ENCODE measurements at regions not wholly inside any gene's neighbourhood (a gene's known extent, or its start where the extent isn't known, plus 50 kb on each side); places are given as distances from the start of the nearest gene placed in this dataset.
"Not testable (repeated sequence)": the region's sequence is repeated elsewhere in the genome, so short reads cannot be mapped to it uniquely, and the experiment has no call there.

DNA sequence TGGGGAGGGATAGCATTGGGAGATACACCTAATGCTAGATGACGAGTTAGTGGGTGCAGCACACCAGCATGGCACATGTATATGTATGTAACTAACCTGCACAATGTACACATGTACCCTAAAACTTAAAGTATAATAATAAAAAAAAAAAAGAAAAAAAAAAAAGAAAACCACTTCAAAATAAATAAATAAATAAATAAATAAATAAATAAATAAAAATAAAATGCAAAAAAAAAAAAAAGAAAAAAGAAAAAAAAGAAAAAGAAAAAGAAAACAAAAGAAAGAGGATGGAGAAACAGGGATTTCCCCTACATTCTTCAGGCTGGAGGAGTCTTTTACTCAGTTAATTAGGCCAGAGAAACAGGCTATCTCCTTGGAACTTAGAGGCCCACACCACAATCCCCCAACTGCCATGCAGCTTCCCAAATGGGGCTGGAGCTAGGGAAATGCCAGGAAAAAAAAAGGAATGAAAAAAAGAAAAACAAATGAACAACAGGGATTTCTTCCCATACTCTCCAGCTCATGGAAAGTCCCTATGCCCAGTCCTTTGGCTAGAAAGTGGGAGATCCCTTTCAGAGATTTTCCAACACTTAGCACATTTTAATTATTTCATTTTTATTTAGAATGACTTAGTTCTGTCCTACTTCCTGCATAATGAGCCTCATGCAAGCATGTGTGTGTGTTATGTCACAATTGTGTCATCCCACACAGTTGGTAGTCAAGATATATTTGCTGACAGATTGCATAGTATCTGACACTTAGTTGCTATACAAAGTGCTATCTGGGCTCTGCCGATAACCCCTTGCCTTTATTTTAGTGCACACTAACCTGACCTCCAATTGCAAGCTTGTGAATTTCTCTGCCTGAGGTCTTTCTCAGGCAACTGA lies 486.4 kb downstream of the PLPP3 start:
- Histone ChIP-seq H3K4me3 (replicated peaks in 1 of 3; ENCODE audit: insufficient read depth in 1 of 3, low read depth in 2 of 3, low read length in 3 of 3) (no peak overlapping the region), H2AFZ (ENCODE audit: low read length) (no peak overlapping the region), H3K9ac (ENCODE audit: insufficient read depth, low read depth, low read length) (no peak overlapping the region), H3K27me3 (ENCODE audit: control insufficient read depth in 1 of 2, insufficient read depth in 2 of 2, low read length in 2 of 2) (no peaks in the 10 kb centered on the region; a peak in 1 of 5 replicates), H3K4me1 (ENCODE audit: insufficient read depth, low read length) (no peaks in the 10 kb centered on the region), H3K27ac (ENCODE audit: extremely low read length, insufficient read depth, low read length) (no peak overlapping the region), H3K9me3 (ENCODE audit: low read length) (no peaks in the 10 kb centered on the region), H3K79me2 (ENCODE audit: insufficient read depth, low read length) (no peaks in the 10 kb centered on the region), H3K36me3 (replicated peaks in 1 of 2; ENCODE audit: control insufficient read depth in 1 of 2, insufficient read depth in 2 of 2, low read length in 2 of 2) (no peaks in the 10 kb centered on the region), H3K4me2 (ENCODE audit: low read depth, low read length) (no peak overlapping the region), H4K20me1 (ENCODE audit: insufficient read depth, low read length) (no peaks in the 10 kb centered on the region)
- FAIRE-seq (no peak), DNase-seq (ENCODE audit: low spot score) (no peak), ATAC-seq (no peak)
- POLR2A ChIA-PET = no interaction called here
- WGBS (ENCODE audit: low lambda C conversion rate) = 43% methylated on average over 2 of the region's 2 CpGs
- no TSS peak for BruUV-seq (replicated peaks)
- intact Hi-C loops (cut with micrococcal nuclease; ENCODE audit: unreplicated experiment) = no loop called here
- CTCF ChIA-PET (ENCODE audit: low intra/inter-chr PET ratio, low total read pairs) = no interaction called here
- in situ Hi-C loops (cut with HindIII; ENCODE audit: extremely low pct_ligation_motif_present, low pct_unique_long_range_greater_than_20kb) = no loop called here
- TF ChIP-seq WIZ (CRISPR knock-in tag; IDR thresholded peaks at IDR 0.05) (no peak), ZNF567 (CRISPR knock-in tag; IDR thresholded peaks at IDR 0.05; ENCODE audit: borderline replicate concordance) (no peak), BHLHE40 (IDR thresholded peaks at IDR 0.05; ENCODE audit: low read length) (no peak), ZNF230 (CRISPR knock-in tag; IDR thresholded peaks at IDR 0.05) (no peak), BRD4 (CRISPR knock-in tag; IDR thresholded peaks at IDR 0.05) (no peak), PITX1 (CRISPR knock-in tag; IDR thresholded peaks at IDR 0.05) (no peak), ZNF75D (CRISPR knock-in tag; IDR thresholded peaks at IDR 0.05; ENCODE audit: borderline replicate concordance) (no peak), ARNT2 (CRISPR knock-in tag; IDR thresholded peaks at IDR 0.05; ENCODE audit: low read depth) (no peak), TAF1 (CRISPR knock-in tag; IDR thresholded peaks at IDR 0.05) (no peak), ZNF101 (CRISPR knock-in tag; IDR thresholded peaks at IDR 0.05; ENCODE audit: borderline replicate concordance, low read depth) (no peak), ZNF121 (CRISPR knock-in tag; IDR thresholded peaks at IDR 0.05) (no peak), THYN1 (CRISPR knock-in tag; IDR thresholded peaks at IDR 0.05; ENCODE audit: borderline replicate concordance, low read depth) (no peak), ZNF235 (CRISPR knock-in tag; IDR thresholded peaks at IDR 0.05; ENCODE audit: borderline replicate concordance) (no peak), POLR2AphosphoS5 (IDR thresholded peaks at IDR 0.05; ENCODE audit: low read depth, low read length) (no peak)
- TF ChIP-seq, protein P1, sequence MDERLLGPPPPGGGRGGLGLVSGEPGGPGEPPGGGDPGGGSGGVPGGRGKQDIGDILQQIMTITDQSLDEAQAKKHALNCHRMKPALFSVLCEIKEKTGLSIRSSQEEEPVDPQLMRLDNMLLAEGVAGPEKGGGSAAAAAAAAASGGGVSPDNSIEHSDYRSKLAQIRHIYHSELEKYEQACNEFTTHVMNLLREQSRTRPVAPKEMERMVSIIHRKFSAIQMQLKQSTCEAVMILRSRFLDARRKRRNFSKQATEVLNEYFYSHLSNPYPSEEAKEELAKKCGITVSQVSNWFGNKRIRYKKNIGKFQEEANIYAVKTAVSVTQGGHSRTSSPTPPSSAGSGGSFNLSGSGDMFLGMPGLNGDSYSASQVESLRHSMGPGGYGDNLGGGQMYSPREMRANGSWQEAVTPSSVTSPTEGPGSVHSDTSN (CRISPR knock-in tag; IDR thresholded peaks at IDR 0.05) = no peak
- TF ChIP-seq, protein P2, sequence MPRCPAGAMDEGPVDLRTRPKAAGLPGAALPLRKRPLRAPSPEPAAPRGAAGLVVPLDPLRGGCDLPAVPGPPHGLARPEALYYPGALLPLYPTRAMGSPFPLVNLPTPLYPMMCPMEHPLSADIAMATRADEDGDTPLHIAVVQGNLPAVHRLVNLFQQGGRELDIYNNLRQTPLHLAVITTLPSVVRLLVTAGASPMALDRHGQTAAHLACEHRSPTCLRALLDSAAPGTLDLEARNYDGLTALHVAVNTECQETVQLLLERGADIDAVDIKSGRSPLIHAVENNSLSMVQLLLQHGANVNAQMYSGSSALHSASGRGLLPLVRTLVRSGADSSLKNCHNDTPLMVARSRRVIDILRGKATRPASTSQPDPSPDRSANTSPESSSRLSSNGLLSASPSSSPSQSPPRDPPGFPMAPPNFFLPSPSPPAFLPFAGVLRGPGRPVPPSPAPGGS (CRISPR knock-in tag; IDR thresholded peaks at IDR 0.05) = no peak

DNA sequence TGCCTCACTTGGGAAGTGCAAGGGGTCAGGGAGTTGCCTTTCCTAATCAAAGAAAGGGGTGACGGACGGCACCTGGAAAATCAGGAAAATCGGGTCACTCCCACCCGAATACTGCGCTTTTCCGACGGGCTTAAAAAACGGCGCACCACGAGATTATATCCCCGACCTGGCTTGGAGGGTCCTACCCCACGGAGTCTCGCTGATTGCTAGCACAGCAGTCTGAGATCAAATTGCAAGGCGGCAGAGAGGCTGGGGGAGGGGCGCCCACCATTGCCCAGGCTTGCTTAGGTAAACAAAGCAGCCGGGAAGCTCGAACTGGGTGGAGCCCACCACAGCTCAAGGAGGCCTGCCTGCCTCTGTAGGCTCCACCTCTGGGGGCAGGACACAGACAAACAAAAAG lies 489.5 kb downstream of the PLPP3 start:
- intact Hi-C loops (cut with micrococcal nuclease; ENCODE audit: unreplicated experiment); DNase-seq (ENCODE audit: low spot score); POLR2A ChIA-PET; FAIRE-seq; H2AFZ ChIP-seq (ENCODE audit: low read length); H3K4me1 ChIP-seq (ENCODE audit: insufficient read depth, low read length); ATAC-seq; BruUV-seq (replicated peaks); H3K9me3 ChIP-seq (ENCODE audit: low read length); H3K27ac ChIP-seq (ENCODE audit: extremely low read length, insufficient read depth, low read length); H3K9ac ChIP-seq (ENCODE audit: insufficient read depth, low read depth, low read length); H4K20me1 ChIP-seq (ENCODE audit: insufficient read depth, low read length); H3K4me2 ChIP-seq (ENCODE audit: low read depth, low read length); H3K79me2 ChIP-seq (ENCODE audit: insufficient read depth, low read length); H3K4me3 ChIP-seq (replicated peaks in 1 of 3; ENCODE audit: insufficient read depth in 1 of 3, low read depth in 2 of 3, low read length in 3 of 3); H3K36me3 ChIP-seq (replicated peaks in 1 of 2; ENCODE audit: control insufficient read depth in 1 of 2, insufficient read depth in 2 of 2, low read length in 2 of 2); in situ Hi-C loops (cut with HindIII; ENCODE audit: extremely low pct_ligation_motif_present, low pct_unique_long_range_greater_than_20kb); H3K27me3 ChIP-seq (ENCODE audit: control insufficient read depth in 1 of 2, insufficient read depth in 2 of 2, low read length in 2 of 2); CTCF ChIA-PET (ENCODE audit: low intra/inter-chr PET ratio, low total read pairs): not testable (repeated sequence)
- 41% methylated on average over 12 of the region's 17 CpGs for WGBS (ENCODE audit: low lambda C conversion rate)
